ENCODE measurements at regions not wholly inside any gene's neighbourhood (a gene's known extent, or its start where the extent isn't known, plus 50 kb on each side); places are given as distances from the start of the nearest gene placed in this dataset.

- TF ChIP-seq CTCF (conservative IDR thresholded peaks at IDR 0.05) (no peak), EZH2 (IDR thresholded peaks at IDR 0.05; ENCODE audit: low read depth) (no peak)
These were observed 85.9 kb upstream of the LANCL2 start for GRCh38 chr7:55279080-55279845.
